Osteocyte (in vitro differentiated cells): ENCODE measurements at regions not wholly inside any gene's neighbourhood (a gene's known extent, or its start where the extent isn't known, plus 50 kb on each side); places are given as distances from the start of the nearest gene placed in this dataset. TPM values are rescaled to one million over a fixed set of nuclear protein-coding genes. Genes with fewer than 3 reads are reported as not detected.

Source experiments
- DNase-seq: peaks from one replicate; pipeline ENCODE4 v3.0.0; 2021; ENCODE audit warnings: mixed read lengths; ENCODE audit not compliant: unreplicated experiment; ENCODE audit errors: extremely low spot score
- H3K27ac Mint-ChIP-seq: one replicate; pipeline ENCODE4 v1.8.0; 2021; ENCODE audit warnings: mild to moderate bottlenecking, mixed read lengths; ENCODE audit not compliant: unreplicated experiment
- H3K27me3 Mint-ChIP-seq: one replicate; pipeline ENCODE4 v1.8.0; 2021; ENCODE audit warnings: mixed read lengths; ENCODE audit not compliant: unreplicated experiment
- H3K36me3 Mint-ChIP-seq: one replicate; pipeline ENCODE4 v1.8.0; 2021; ENCODE audit warnings: mixed read lengths; ENCODE audit not compliant: unreplicated experiment
- H3K4me1 Mint-ChIP-seq: one replicate; pipeline ENCODE4 v1.8.0; 2021; ENCODE audit warnings: mixed read lengths; ENCODE audit not compliant: unreplicated experiment
- H3K4me3 Mint-ChIP-seq: one replicate; pipeline ENCODE4 v1.8.0; 2021; ENCODE audit warnings: mild to moderate bottlenecking, moderate library complexity, mixed read lengths; ENCODE audit not compliant: unreplicated experiment
- H3K9me3 Mint-ChIP-seq: one replicate; pipeline ENCODE4 v1.8.0; 2021; ENCODE audit warnings: mixed read lengths; ENCODE audit not compliant: unreplicated experiment
- microRNA-seq: library from miRNA; unstranded; fragments of <30 nt; microRNA quantifications from one replicate; pipeline ENCODE4 v1.1.0, GENCODE V29; 2020; ENCODE audit not compliant: unreplicated experiment
- TF ChIP-seq, protein P1 (sequence below): fragments of 200-600 bp; sonication (generic); IDR thresholded peaks from 2 replicates; pipeline ENCODE4 v1.5.0; 2021; ENCODE audit warnings: antibody characterized with exemption, mild to moderate bottlenecking, moderate library complexity

DNA sequence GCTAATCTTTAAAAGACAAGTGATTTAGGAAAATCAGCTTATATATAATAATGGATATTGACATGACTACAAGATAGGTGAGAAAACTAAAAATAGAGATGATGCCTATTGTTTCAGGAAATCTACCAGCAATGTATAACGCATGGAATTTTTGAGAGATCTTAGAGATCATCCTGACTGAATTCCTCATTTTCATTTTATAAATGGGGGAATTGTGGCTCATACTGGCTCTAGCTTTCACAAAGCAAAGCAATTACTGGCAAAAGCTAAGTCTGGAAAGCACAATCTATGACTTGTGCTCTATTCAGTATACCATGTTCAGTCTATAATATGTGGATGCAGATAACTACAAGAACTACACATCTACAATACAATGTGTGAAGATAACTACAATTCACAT is 51.9 kb upstream of the FANCL start:
- Mint-ChIP-seq H3K4me1 (no peaks in the 10 kb centered on the region), H3K27me3 (peaks cover 29% of the 10 kb centered on the region), H3K27ac (no peak overlapping the region), H3K36me3 (no peaks in the 10 kb centered on the region), H3K4me3 (no peak overlapping the region), H3K9me3 (no peaks in the 10 kb centered on the region)
- DNase-seq = no peak
- TF ChIP-seq, protein P1, sequence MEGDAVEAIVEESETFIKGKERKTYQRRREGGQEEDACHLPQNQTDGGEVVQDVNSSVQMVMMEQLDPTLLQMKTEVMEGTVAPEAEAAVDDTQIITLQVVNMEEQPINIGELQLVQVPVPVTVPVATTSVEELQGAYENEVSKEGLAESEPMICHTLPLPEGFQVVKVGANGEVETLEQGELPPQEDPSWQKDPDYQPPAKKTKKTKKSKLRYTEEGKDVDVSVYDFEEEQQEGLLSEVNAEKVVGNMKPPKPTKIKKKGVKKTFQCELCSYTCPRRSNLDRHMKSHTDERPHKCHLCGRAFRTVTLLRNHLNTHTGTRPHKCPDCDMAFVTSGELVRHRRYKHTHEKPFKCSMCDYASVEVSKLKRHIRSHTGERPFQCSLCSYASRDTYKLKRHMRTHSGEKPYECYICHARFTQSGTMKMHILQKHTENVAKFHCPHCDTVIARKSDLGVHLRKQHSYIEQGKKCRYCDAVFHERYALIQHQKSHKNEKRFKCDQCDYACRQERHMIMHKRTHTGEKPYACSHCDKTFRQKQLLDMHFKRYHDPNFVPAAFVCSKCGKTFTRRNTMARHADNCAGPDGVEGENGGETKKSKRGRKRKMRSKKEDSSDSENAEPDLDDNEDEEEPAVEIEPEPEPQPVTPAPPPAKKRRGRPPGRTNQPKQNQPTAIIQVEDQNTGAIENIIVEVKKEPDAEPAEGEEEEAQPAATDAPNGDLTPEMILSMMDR = no peak

DNA sequence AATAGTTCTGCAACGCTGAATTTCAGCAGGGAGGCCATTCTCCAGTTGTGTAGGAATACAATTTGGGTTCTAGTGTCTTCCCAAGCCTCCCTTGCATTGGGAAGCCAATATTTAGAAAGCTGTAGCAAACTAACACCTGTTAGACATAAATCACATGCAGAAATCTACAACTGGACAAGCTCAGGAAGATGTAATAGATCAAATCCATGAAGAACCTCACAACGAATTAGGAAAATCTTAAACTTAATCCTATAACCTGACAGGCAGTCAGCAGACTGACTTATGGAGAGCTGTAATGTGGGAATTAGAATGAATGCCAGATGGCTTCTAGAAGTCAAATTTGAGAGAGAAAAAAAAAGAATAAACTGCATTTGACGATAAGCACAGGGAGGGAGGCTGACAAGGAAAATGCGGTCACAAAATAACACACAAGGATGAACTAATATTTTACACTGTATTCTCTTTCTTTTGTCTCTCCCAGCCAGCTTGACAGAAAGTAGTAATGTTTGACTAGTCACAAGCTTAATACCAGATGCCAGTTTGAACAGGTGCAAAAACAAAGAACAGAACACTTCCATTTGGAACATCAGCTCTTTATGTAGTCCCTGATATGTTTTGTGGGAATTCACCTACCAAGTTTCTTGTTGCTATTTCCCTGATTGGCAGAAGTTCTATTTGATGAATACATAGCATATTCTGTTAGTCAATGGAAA is 50.8 kb upstream of the FANCL start:
- no peaks in the 10 kb centered on the region for H3K36me3 Mint-ChIP-seq
- H3K9me3 Mint-ChIP-seq = no peaks in the 10 kb centered on the region
- DNase-seq = no peak
- H3K4me3 Mint-ChIP-seq = no peak overlapping the region
- H3K27ac Mint-ChIP-seq = no peak overlapping the region
- TF ChIP-seq, protein P1 = no peak
- H3K4me1 Mint-ChIP-seq = no peaks in the 10 kb centered on the region
- H3K27me3 Mint-ChIP-seq = peaks cover 29% of the 10 kb centered on the region

Small RNA genes in the stretch of these regions (microRNA-seq; reads per million reads assigned to microRNA genes)
- gene MIR4432 = not detected
